NB4 (cell line): ENCODE measurements at regions not wholly inside any gene's neighbourhood (a gene's known extent, or its start where the extent isn't known, plus 50 kb on each side); places are given as distances from the start of the nearest gene placed in this dataset.

Source experiments
- POLR2A ChIP-seq: IDR thresholded peaks from 2 replicates; pipeline ENCODE4 v1.6.1; 2011; ENCODE audit warnings: mild to moderate bottlenecking; ENCODE audit not compliant: insufficient read length; ENCODE audit errors: extremely low read depth
- TF ChIP-seq, protein P1 (sequence below): IDR thresholded peaks from one replicate; pipeline ENCODE4 v1.5.1; 2012; ENCODE audit warnings: low read depth, low read length
- TF ChIP-seq, protein P2 (sequence below): IDR thresholded peaks from 2 replicates; pipeline ENCODE4 v1.6.1; 2011; ENCODE audit warnings: low read depth, low read length

DNA sequence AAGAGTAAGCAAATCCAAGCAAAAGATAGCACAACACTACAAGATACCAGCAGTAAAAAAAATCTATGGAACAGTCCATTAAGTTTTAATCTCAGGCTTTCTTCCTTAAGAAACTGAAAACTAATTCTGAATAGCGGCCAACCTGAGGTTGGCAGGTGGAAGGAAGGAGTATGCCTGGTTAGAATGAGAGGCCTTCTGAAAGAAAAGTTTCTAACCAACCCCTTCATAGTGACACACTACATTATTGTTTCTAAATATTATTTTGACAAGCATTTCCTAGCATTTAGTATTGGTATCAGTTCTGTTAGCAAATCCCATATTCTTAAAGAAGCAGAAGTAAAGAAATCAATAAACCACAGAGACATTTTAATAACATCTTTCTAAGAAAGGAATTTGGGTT is 205.7 kb upstream of the PTBP2 start:
- TF ChIP-seq POLR2A = no peak
- TF ChIP-seq, protein P1, sequence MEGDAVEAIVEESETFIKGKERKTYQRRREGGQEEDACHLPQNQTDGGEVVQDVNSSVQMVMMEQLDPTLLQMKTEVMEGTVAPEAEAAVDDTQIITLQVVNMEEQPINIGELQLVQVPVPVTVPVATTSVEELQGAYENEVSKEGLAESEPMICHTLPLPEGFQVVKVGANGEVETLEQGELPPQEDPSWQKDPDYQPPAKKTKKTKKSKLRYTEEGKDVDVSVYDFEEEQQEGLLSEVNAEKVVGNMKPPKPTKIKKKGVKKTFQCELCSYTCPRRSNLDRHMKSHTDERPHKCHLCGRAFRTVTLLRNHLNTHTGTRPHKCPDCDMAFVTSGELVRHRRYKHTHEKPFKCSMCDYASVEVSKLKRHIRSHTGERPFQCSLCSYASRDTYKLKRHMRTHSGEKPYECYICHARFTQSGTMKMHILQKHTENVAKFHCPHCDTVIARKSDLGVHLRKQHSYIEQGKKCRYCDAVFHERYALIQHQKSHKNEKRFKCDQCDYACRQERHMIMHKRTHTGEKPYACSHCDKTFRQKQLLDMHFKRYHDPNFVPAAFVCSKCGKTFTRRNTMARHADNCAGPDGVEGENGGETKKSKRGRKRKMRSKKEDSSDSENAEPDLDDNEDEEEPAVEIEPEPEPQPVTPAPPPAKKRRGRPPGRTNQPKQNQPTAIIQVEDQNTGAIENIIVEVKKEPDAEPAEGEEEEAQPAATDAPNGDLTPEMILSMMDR = no peak
- TF ChIP-seq, protein P2, sequence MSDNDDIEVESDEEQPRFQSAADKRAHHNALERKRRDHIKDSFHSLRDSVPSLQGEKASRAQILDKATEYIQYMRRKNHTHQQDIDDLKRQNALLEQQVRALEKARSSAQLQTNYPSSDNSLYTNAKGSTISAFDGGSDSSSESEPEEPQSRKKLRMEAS = no peak
